ENCODE measurements at regions not wholly inside any gene's neighbourhood (a gene's known extent, or its start where the extent isn't known, plus 50 kb on each side); places are given as distances from the start of the nearest gene placed in this dataset.

- no peak overlapping the region for H3K4me3 ChIP-seq (ENCODE audit: low read depth, low read length)
- in situ Hi-C loops (cut with HindIII; ENCODE audit: low sequenced_read_pairs), result no loop called here
- no peak for DNase-seq (ENCODE audit: low read depth, low spot score)
- TF ChIP-seq, protein P1, sequence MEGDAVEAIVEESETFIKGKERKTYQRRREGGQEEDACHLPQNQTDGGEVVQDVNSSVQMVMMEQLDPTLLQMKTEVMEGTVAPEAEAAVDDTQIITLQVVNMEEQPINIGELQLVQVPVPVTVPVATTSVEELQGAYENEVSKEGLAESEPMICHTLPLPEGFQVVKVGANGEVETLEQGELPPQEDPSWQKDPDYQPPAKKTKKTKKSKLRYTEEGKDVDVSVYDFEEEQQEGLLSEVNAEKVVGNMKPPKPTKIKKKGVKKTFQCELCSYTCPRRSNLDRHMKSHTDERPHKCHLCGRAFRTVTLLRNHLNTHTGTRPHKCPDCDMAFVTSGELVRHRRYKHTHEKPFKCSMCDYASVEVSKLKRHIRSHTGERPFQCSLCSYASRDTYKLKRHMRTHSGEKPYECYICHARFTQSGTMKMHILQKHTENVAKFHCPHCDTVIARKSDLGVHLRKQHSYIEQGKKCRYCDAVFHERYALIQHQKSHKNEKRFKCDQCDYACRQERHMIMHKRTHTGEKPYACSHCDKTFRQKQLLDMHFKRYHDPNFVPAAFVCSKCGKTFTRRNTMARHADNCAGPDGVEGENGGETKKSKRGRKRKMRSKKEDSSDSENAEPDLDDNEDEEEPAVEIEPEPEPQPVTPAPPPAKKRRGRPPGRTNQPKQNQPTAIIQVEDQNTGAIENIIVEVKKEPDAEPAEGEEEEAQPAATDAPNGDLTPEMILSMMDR (IDR thresholded peaks at IDR 0.05; ENCODE audit: low read depth, low read length), result no peak
These were observed 72.4 kb upstream of the CXCL14 start for GRCh38 chr5:135651156-135651555.

DNA sequence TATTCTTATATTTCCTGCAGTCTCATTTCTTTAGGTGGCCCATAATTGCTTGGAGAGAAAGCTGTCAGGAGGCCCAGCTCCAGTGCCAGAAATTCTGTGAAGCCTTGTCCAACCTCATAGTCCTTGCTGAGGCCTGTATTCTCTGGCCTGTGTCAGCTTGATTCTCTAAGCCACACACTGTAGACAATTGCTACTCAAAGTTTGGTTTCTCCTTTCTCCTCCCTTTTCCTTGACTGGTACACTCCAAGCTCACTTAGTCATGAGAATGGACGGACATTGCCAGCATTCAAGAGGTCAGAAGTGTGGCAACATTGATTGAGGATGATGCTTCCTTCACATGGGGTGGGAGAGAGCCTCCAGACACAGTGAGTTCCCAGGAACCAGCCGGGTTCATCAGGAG is 71.3 kb upstream of the CXCL14 start:
- in situ Hi-C loops (cut with HindIII; ENCODE audit: low sequenced_read_pairs), result no loop called here
- DNase-seq (ENCODE audit: low read depth, low spot score), result no peak
- TF ChIP-seq, protein P1 (IDR thresholded peaks at IDR 0.05; ENCODE audit: low read depth, low read length), result no peak
- no peak overlapping the region for H3K4me3 ChIP-seq (ENCODE audit: low read depth, low read length)

GRCh38 chr5:135649435-135649834 is 70.6 kb upstream of the CXCL14 start:
- no peak overlapping the region for H3K4me3 ChIP-seq (ENCODE audit: low read depth, low read length)
- in situ Hi-C loops (cut with HindIII; ENCODE audit: low sequenced_read_pairs), result no loop called here
- TF ChIP-seq, protein P1 (IDR thresholded peaks at IDR 0.05; ENCODE audit: low read depth, low read length), result no peak
- no peak for DNase-seq (ENCODE audit: low read depth, low spot score)

- TF ChIP-seq, protein P1 (IDR thresholded peaks at IDR 0.05; ENCODE audit: low read depth, low read length), result no peak
- H3K4me3 ChIP-seq (ENCODE audit: low read depth, low read length), result no peak overlapping the region
- DNase-seq (ENCODE audit: low read depth, low spot score), result no peak
- in situ Hi-C loops (cut with HindIII; ENCODE audit: low sequenced_read_pairs), result no loop called here
These were observed 69.3 kb upstream of the CXCL14 start for GRCh38 chr5:135648116-135648515.

DNA sequence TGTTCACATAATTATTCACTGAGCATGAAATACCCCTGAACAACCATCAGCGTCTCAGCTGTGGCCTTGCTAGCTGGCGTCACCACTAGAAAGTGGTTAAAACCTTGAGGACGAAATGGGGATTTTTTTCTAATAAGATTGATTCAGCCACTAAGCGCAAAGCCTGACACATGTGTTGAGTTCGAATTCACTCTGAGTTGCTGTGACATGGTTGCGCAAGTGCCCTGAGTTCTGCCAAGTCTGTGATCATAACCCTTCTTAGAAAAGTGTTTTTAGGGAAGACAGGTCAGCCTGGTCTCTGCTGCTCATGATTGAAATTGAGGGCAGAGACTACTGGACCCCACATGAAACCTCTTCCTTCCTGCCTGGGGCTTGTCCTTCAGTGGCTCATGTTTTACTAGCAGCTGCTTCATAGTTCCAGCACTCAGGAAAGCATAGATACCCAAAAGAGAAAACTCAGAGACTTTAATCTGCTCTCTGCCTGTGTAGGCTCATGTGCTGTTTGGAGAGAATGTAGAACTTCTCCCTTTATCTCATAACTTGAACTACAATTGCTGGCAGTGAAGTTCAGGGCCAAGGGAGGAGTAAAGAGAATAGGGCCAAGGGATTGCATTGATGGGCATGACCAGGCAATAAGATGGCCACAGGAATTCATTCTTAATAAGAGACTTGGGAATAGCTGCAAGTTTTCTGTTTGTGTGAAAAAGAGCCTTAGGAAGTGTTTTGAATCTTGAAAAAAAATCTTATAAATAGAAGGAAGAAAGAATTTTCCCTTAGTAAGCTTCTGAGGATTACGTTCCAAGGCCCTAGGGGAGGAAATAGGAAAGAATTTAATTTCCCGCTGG is 66.8 kb upstream of the CXCL14 start:
- TF ChIP-seq, protein P1 (IDR thresholded peaks at IDR 0.05; ENCODE audit: low read depth, low read length), result no peak
- in situ Hi-C loops (cut with HindIII; ENCODE audit: low sequenced_read_pairs), result no loop called here
- H3K4me3 ChIP-seq (ENCODE audit: low read depth, low read length), result no peak overlapping the region
- DNase-seq (ENCODE audit: low read depth, low spot score), result no peak

GRCh38 chr5:135644816-135645215 is 66.0 kb upstream of the CXCL14 start:
- no peak overlapping the region for H3K4me3 ChIP-seq (ENCODE audit: low read depth, low read length)
- TF ChIP-seq, protein P1 (IDR thresholded peaks at IDR 0.05; ENCODE audit: low read depth, low read length), result no peak
- no peak for DNase-seq (ENCODE audit: low read depth, low spot score)
- in situ Hi-C loops (cut with HindIII; ENCODE audit: low sequenced_read_pairs), result no loop called here
